RWPE2 (cell line): ENCODE measurements at regions not wholly inside any gene's neighbourhood (a gene's known extent, or its start where the extent isn't known, plus 50 kb on each side); places are given as distances from the start of the nearest gene placed in this dataset.
A peak's percentile ranks its signal among the peaks of the same experiment; 100 is the strongest.

ENCODE experiments used
- ATAC-seq: fragments of 200-7000 bp; cut with Tn5 transposase; 3 replicates; pipeline ENCODE4 v1.9.1; 2021; ENCODE audit warnings: low read depth
- DNase-seq: peaks from one replicate; pipeline ENCODE4 v3.0.0-alpha.2; 2020; ENCODE audit warnings: low spot score
- H3K27ac ChIP-seq: fragments of 450-650 bp; 2 replicates; pipeline ENCODE4 v1.5.1; 2017; ENCODE audit warnings: mild to moderate bottlenecking; ENCODE audit not compliant: poor library complexity, severe bottlenecking
- H3K27me3 ChIP-seq: fragments of 250-450 bp; sonication (Bioruptor Pico); 2 replicates; pipeline ENCODE4 v1.5.1; 2021; ENCODE audit warnings: mild to moderate bottlenecking, moderate library complexity; ENCODE audit not compliant: insufficient read depth, poor library complexity, severe bottlenecking
- H3K36me3 ChIP-seq: fragments of 250-450 bp; sonication (Bioruptor Pico); 2 replicates; pipeline ENCODE4 v1.5.1; 2020; ENCODE audit warnings: low read depth, mild to moderate bottlenecking, moderate library complexity
- H3K4me1 ChIP-seq: fragments of 250-450 bp; sonication (Bioruptor Pico); 2 replicates; pipeline ENCODE4 v1.5.1; 2021; ENCODE audit warnings: mild to moderate bottlenecking, moderate library complexity; ENCODE audit not compliant: insufficient read depth, poor library complexity, severe bottlenecking
- H3K4me3 ChIP-seq: fragments of 250-450 bp; sonication (Bioruptor Pico); 2 replicates; pipeline ENCODE4 v1.5.1; 2021; ENCODE audit warnings: mild to moderate bottlenecking, moderate library complexity; ENCODE audit not compliant: severe bottlenecking
- H3K9me3 ChIP-seq: fragments of 250-450 bp; sonication (Bioruptor Pico); 2 replicates; pipeline ENCODE4 v1.5.1; 2021; ENCODE audit warnings: mild to moderate bottlenecking, moderate library complexity; ENCODE audit not compliant: severe bottlenecking
- TF ChIP-seq, protein P1 (sequence below): fragments of 450-650 bp; IDR thresholded peaks from one replicate; pipeline ENCODE4 v1.5.1; 2017; ENCODE audit warnings: mild to moderate bottlenecking, moderate library complexity; ENCODE audit not compliant: poor library complexity, severe bottlenecking

GRCh38 chr3:159548675-159549335 is 439.8 kb upstream of the IL12A start:
- Histone ChIP-seq H3K27ac (no peak overlapping the region), H3K27me3 (no peaks in the 10 kb centered on the region), H3K4me3 (no peak overlapping the region), H3K36me3 (no peaks in the 10 kb centered on the region), H3K9me3 (peaks cover 4% of the 10 kb centered on the region), H3K4me1 (no peaks in the 10 kb centered on the region)
- TF ChIP-seq, protein P1, sequence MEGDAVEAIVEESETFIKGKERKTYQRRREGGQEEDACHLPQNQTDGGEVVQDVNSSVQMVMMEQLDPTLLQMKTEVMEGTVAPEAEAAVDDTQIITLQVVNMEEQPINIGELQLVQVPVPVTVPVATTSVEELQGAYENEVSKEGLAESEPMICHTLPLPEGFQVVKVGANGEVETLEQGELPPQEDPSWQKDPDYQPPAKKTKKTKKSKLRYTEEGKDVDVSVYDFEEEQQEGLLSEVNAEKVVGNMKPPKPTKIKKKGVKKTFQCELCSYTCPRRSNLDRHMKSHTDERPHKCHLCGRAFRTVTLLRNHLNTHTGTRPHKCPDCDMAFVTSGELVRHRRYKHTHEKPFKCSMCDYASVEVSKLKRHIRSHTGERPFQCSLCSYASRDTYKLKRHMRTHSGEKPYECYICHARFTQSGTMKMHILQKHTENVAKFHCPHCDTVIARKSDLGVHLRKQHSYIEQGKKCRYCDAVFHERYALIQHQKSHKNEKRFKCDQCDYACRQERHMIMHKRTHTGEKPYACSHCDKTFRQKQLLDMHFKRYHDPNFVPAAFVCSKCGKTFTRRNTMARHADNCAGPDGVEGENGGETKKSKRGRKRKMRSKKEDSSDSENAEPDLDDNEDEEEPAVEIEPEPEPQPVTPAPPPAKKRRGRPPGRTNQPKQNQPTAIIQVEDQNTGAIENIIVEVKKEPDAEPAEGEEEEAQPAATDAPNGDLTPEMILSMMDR: no peak
- ATAC-seq (peak; percentile 60; the same call in 1 of the 3 replicates), DNase-seq (no peak)

DNA sequence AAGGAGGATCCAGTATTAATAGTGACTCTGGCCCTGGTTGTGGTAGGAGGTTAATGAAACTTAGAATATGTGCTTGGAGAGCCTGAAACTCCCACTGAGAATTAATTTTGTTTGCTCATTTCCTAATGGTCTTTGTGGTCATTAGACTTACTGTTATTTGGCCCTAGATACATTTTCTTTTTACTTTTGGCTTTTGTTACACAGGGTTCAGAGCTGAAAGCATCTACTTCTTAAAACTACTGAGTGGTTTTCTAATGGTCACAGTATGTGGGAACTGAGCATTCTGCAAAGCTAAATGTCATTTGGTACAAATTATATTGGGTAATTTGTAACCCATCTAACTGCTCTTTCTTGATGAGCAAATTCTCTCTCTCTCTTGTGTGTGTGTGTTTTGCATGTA is 433.4 kb upstream of the IL12A start:
- ATAC-seq: no peak
- Histone ChIP-seq H3K9me3 (peaks cover under 1% of the 10 kb centered on the region), H3K4me3 (no peak overlapping the region), H3K27me3 (no peaks in the 10 kb centered on the region), H3K36me3 (no peaks in the 10 kb centered on the region), H3K4me1 (no peaks in the 10 kb centered on the region), H3K27ac (no peak overlapping the region)
- DNase-seq: no peak
- TF ChIP-seq, protein P1: no peak

DNA sequence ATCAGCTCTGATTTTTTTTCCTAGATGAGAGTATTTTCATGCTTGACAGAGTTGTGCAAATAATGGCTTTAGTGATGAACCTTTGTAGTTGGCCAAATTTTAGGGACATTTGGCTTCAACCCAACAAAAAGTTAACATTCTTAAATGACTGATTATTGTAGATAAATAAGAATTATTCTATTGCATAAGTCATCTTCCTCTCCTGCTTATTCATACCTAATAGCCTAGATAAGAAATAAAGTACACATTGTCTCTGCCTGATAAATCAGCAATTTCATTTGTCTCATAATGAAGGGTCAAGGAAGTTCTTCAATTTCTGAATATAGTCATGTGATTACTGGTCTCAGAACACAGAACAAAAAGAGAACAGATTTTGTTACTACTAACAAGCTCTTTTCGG is 428.9 kb upstream of the IL12A start:
- Histone ChIP-seq H3K27ac (no peak overlapping the region), H3K4me1 (no peaks in the 10 kb centered on the region), H3K27me3 (no peaks in the 10 kb centered on the region), H3K4me3 (no peak overlapping the region), H3K9me3 (no peaks in the 10 kb centered on the region), H3K36me3 (no peaks in the 10 kb centered on the region)
- TF ChIP-seq, protein P1: no peak
- ATAC-seq: no peak
- no peak for DNase-seq

- H3K9me3 ChIP-seq: no peaks in the 10 kb centered on the region
- TF ChIP-seq, protein P1: no peak
- no peak for ATAC-seq
- H3K27ac ChIP-seq: no peak overlapping the region
- no peak overlapping the region for H3K4me3 ChIP-seq
- no peaks in the 10 kb centered on the region for H3K4me1 ChIP-seq
- DNase-seq: no peak
- H3K27me3 ChIP-seq: no peaks in the 10 kb centered on the region
- H3K36me3 ChIP-seq: no peaks in the 10 kb centered on the region
Observed at GRCh38 chr3:159560214-159560979, 428.2 kb upstream of the IL12A start.

- Histone ChIP-seq H3K27ac (no peak overlapping the region), H3K9me3 (no peaks in the 10 kb centered on the region), H3K4me1 (no peaks in the 10 kb centered on the region), H3K27me3 (no peaks in the 10 kb centered on the region), H3K36me3 (no peaks in the 10 kb centered on the region), H3K4me3 (no peak overlapping the region)
- ATAC-seq (no peak), DNase-seq (no peak)
- TF ChIP-seq, protein P1: no peak
Observed at GRCh38 chr3:159565313-159565712, 423.3 kb upstream of the IL12A start.
